ENCODE measurements at regions not wholly inside any gene's neighbourhood (a gene's known extent, or its start where the extent isn't known, plus 50 kb on each side); places are given as distances from the start of the nearest gene placed in this dataset.

DNA sequence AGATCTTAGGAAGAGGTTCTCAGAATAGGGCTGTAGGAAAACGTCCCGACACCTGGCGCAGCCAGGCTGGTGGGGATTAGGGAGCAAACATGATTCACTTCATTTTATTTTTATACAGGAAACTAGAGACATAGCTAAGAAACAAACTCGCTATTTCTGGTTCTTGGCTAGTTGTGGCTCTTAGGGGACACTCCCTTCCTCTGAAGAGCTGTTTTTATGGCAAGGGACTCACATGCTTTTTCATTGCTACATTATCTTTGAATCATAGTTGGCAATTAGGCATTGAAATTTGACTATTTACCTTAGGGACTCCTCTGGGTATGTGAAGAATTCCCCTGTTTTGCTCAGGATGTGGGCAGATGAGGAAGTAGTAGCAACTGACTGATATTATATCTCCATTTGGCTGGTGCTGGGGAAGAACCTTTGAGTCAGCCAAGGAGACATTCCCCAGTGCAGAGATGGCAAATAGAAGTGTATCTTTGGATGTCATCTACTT is 174.5 kb downstream of the SMIM20 start:
- in situ Hi-C loops (cut with MboI; ENCODE audit: low sequenced_read_pairs), result no loop called here

DNA sequence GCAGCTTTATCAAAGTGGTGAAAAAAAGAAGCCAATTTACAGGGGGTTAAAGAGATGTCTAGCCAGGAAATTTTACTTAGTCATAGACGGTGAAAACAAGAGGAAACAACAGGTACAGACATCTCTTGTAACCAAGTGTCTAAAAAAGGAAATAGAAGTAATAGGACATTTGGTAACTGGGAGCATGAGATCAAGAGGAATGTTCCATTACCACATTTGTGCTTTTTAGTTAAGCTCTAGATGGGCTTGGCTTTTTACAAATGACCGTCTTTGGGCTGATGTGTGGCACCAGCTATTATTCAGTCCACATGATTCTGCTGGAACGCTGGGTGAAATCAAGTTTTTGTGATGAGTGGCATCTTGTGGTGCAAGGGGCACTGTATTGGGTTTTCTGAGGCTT is 179.5 kb downstream of the SMIM20 start:
- in situ Hi-C loops (cut with MboI; ENCODE audit: low sequenced_read_pairs), result no loop called here

DNA sequence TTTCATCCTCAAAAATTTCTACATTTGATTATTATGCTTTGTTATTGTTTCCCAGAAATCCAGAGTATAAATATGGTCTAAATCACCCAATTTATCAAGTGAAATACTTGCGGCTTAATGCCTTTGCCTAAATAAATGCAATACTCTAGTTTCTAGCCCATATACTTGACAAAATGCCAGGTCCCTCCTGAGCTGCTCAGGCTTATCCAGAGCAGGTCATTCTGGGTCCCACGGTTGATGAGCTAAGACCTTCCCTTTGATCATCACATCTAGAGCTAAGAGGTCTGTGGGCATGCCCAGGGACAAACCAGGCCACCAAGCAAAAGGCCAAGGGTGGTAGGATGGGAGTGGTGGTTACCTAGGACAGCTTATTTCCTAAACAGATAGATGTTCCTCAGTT is 180.1 kb downstream of the SMIM20 start:
- in situ Hi-C loops (cut with MboI; ENCODE audit: low sequenced_read_pairs), result no loop called here

DNA sequence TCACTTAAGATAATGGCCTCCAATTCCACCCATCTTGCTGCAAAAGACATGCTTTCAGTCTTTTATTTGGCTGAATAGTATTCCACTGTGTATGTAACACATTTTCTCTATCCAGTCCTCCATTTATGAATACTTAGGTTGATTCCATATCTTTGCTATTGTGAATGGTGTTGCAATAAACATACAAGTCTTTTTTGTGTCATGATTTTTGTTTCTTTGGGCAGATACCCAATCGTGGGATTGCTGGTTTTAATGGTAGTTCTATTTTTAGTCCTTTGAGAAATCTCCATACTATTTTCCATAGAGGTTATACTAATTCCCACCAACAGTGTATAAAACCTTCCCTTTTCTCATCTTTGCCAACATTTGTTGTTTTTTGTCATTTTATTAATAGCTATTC is 180.9 kb downstream of the SMIM20 start:
- in situ Hi-C loops (cut with MboI; ENCODE audit: low sequenced_read_pairs), result no loop called here

DNA sequence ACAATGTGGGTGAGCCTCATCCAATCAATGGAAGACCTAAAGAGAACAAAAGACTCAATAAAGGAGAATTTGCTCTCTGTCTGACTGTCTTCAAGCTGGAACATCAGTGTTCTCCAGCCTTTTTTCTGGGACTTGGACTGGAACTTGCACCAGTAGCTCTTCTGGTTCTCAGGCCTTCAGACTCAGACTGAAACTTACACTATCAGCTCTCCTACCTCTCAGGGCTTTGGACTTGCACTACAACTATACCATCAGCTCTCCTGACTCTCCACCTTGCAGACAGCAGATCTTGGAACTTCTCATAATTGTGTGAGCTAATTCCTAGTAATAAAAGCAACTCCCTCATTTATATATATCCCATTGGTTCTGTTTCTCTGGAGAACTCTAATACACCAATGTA is 185.9 kb downstream of the SMIM20 start:
- in situ Hi-C loops (cut with MboI; ENCODE audit: low sequenced_read_pairs), result no loop called here

DNA sequence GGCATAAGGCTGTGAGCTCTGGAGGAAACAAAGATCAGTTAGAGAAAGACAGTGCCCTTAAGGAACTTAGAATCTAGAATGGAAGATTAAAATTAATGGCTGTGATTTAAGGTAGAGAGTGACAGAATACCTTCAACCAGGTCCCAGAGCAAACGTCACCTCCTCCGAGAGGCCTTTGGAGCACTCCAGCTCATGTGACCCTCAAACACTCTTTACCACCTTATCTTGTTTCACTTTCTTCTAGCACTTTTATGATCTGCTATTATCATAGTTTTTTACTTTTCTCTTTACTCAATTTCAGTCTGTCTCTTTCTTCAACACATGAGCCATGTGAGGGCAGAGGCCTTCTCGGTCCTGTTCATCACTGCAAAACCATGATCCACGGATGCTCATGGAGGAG is 187.0 kb downstream of the SMIM20 start:
- in situ Hi-C loops (cut with MboI; ENCODE audit: low sequenced_read_pairs), result no loop called here

DNA sequence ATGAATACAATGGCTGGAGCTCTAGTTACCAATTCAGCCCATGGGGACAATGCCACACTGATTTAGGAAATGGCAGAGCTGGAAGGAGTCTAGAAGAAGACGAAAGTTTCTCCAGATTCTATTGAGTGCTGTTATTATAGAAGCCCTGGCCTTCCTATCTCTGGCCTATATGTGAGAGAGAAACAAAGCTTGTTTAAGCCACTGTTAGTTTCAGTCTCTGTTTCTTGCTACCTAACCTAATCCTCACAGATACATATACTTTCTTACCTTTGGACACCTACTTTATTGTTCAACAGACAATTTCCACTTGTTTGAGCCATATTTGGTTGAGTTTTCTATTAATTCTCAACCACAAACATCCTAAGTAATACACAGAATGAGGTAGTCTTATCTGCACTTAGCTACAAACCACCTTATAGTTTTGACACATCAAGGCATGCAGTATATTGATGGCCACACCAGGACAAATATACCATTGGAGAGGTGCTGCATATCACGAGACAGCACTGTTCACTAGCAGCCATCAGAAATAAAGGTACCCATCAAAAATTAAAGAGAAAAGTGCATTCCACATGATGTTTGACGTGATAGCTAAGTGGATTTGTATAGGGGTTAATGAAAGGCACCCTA is 190.2 kb downstream of the SMIM20 start:
- in situ Hi-C loops (cut with MboI; ENCODE audit: low sequenced_read_pairs), result no loop called here

DNA sequence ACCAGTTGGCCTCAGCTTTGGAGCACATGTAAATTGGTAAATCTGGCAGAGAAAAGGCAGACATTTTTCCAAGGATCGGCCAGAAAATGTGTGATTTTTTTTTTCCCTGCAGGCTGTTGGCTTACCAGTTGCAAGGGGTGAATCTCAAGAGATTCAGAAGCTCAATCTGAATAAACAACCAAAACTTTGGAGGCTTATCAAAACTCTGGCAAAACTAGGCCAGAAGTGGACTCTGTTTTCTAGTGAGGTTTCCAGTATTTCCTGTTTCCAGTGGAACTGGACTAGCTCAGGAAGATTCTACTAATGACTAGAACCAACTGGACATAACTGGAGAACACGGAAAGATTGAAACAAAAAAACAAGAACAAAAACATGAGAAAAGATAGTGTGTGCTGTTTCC is 191.3 kb downstream of the SMIM20 start:
- in situ Hi-C loops (cut with MboI; ENCODE audit: low sequenced_read_pairs), result no loop called here

DNA sequence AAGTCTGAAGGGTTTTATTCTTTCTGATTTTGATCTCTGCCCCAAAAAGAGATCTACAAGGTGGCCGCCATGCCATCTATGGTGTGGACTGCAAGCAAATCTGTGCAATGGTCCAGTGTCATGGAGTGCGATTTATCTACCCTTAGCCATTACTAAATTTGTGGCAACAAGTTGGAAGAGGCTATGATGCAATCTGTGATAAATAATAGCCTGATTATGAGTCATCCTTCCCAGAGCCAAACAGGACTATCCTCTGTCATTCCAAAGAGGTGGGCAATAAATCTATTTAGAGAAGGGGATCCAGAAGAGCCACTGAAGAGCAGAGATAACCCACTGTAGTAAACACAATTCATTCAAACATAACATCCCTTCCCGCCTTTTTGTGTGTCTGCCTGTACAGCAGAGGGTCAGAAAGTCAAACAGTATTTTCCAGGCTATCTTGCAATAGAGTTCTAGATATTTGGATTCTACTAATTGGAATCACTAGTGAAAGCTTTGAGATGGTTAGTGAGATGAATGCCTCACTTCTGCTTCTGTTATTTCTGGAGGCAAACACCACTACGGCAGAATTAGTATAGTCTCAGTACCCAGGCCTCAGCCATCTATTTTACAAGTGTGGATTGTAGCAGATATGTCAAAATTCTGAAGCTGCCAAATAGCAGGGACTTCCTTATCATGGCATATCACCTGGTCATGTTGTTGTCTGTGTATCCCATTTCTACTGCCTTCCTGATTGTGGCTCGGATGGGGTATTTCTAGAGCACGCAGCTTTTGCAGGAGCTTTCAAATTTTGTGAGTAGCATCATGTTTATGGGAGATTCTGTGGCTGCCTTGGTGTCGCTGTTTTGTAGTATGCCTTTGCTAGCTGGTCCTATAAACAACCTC is 192.0 kb downstream of the SMIM20 start:
- in situ Hi-C loops (cut with MboI; ENCODE audit: low sequenced_read_pairs), result no loop called here

DNA sequence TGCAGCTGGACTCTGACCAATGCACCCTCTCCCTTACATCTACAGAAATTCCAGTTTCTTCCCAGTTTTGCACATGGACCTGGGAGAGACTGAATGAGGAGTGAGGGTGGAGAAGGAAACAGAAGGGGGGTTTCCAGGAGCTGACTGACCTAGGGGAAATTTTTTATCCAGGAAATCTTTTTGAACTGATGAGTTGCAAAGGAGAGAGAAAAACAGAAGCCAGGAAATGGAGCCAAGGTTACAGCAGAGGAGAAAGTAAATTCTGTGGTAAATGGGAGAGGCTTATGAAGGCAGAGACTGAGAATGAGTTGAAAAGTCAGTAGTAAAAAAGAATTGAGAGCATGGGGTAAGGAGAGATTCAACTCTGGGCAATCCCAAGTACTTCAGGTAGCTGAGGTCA is 192.8 kb downstream of the SMIM20 start:
- in situ Hi-C loops (cut with MboI; ENCODE audit: low sequenced_read_pairs), result no loop called here

DNA sequence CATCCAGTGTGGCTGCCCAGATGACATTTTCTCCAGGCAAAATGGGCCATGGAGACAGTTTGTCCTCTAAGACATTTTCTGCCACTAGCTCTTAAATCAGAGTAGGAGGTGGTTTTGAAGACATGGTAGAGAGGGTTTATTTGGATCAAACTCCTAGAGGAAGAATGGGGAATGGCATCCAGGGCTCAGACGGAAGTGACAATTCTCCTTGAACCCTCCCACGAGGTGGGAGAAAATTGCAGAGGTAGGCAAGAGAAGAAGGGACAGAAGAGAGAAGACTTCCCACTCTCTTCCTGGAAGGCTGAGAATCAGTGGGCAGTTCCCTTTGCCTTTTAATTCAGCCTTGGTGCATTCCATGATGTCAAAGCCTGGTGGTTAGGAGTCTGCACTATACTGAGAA is 194.0 kb downstream of the SMIM20 start:
- in situ Hi-C loops (cut with MboI; ENCODE audit: low sequenced_read_pairs), result no loop called here

DNA sequence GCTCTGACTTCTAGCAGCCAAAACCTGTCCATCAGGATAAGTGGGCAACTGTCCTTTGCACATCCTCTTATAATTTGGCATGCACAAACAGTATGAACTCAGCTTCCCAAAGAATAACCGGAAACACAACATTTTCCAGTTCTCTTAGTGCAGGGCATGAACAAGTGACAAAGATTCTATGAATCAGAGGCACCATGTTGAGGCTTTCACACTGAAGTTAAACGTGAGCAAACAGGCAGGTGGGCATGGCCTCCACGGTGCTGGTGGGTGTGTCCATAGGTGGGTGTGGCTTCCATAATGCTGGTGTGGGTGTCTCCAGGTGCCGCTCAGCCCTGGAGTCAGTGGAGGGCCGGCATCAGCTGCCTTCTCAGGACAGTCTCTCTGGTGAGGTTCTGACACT is 196.5 kb downstream of the SMIM20 start:
- in situ Hi-C loops (cut with MboI; ENCODE audit: low sequenced_read_pairs), result no loop called here

DNA sequence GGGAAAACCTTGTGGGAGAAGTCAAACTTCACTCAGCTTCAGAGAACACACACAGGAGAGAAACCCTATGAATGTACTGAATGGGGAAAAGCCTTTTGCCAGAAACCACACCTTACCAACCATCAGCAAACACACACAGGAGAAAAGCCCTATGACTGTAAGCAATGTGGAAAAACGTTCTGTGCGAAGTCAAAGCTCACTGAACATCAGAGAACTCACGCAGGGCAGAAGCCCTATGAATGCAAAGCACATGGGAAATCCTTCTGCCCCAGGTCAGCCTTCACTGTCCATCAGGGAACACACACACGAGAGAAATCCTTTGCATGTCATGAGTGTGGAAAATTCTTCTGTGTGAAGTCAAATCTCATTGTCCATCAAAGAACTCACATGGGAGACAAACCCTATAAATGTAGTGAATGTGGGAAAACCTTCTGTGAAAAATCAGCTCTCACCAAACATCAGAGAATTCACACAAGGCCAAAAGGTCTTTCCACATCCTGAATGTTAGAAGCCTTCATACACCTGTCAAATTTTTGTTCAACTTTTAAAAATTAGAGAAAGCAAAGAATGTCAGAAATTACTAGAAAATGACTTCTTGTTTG is 199.4 kb downstream of the SMIM20 start:
- in situ Hi-C loops (cut with MboI; ENCODE audit: low sequenced_read_pairs), result no loop called here

DNA sequence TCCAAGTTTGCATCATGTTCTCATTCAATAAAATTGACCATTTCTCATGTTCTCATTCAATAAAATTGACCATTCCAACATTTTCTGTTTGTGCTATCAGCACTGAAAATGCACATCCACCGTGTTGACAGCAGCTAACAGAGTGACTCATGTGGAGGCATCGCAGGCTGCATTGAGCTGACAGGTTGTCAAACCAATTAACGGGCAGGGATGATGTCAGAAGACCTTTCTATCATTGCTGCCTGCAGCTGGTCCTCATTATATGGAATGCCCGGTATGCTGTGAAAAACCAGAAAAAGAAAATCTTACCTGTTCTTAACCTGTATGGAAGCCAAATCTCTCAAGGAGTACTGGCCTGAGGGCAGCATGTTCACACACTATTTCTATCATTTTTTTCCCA is 202.0 kb downstream of the SMIM20 start:
- in situ Hi-C loops (cut with MboI; ENCODE audit: low sequenced_read_pairs), result no loop called here

DNA sequence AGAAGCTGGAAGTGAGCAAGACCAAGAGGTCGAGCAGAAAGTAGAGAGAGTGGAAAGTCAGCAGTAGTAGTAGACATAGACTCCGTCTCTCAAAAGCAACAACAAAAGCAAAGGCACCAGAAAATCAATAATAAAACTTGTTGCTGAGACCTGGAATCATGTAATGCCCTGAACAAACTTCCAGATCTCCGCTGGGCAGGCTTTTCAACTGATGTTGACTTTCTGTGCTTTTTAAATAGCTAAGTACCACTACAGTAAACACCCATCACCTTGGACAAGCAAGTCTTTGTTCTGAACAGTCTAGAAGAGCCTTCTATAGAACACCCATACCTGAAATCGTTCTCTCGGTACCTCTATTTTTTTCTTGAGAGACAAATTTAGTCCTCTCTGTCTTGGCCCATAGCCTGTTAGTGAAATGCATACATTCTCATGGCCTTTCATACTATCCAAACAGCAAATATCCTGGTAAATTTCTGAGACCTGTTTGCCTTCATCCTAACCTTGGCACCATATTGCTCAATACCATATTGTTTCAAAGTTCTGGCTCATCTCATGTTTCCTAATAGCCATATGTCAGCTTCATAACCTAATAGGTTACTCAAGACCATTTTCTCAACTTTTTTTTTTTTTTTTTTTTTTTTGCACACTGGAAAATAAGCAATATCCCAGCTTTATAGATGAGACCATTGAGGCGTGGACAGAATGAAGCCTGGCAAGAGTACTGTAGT is 200.6 kb upstream of the RBPJ start:
- in situ Hi-C loops (cut with MboI; ENCODE audit: low sequenced_read_pairs), result no loop called here

DNA sequence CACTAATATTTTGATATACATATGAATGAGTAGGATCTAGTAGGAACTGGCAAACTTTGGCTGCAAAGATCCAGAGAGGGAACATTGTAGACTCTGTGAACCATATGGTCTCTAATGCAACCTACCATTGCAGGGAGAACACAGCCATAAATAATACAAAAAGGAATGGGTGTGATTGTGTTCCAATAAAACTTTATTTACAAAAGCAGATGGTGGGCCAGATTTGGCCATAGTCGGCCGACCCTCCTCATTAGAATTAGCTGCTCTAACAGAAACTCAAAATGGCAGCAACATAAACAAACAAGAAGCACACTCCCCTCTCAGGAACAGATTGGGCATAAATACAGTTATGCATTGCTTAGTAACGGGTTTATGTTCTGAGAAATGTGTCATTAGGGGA is 198.1 kb upstream of the RBPJ start:
- in situ Hi-C loops (cut with MboI; ENCODE audit: low sequenced_read_pairs), result no loop called here

DNA sequence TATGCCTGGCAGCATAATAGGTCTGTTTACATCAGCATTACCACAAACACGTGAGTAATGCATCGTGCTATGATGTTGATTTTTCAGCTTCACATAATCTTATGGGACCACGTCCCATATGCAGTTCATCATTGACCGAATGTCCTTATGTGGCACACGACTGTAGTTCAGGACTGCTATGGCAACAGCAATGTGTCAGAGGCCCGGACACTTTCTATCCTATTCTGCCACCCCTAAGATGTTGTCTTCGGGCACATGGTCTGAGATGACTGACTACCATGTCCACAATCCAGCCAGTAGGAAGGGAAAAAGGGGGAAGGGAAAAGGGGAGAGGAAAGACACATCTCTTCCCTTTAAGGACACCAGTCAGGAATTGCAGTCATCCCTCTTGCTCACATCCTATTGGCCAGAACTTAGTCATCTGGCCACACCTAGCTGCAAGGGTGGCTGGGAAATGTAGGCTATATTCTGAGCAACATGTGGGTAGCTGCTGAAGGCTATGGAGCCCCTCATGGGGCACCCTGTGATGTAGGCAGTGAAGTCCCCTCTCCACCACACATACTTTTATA is 196.0 kb upstream of the RBPJ start:
- in situ Hi-C loops (cut with MboI; ENCODE audit: low sequenced_read_pairs), result no loop called here

DNA sequence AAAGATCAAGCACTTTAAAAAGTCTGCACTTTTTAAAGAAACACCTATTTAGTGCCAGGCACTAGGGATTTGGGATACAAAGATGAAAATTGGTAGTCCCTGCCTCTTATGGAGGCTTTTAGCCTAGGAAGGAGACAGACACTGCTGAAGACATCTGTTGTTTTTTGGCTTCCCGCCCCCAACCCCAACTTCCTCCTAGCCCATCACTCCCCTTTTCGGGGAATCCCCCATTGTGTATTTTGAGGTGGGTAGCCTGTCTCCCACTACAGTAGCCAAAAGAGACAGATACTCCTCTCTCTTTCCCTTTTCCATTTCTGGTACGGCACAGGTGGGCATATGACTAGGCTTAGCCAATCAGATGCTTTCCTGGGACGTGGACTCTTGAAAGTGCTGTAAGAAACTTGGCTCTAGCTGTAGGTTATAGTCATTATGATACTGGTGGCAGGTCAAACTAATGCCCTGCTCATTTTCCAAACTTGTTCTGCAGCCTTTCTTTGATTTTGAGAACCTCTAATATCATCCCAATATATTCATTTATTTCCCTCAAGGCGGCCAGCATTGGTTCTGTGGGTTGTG is 194.6 kb upstream of the RBPJ start:
- in situ Hi-C loops (cut with MboI; ENCODE audit: low sequenced_read_pairs), result no loop called here

DNA sequence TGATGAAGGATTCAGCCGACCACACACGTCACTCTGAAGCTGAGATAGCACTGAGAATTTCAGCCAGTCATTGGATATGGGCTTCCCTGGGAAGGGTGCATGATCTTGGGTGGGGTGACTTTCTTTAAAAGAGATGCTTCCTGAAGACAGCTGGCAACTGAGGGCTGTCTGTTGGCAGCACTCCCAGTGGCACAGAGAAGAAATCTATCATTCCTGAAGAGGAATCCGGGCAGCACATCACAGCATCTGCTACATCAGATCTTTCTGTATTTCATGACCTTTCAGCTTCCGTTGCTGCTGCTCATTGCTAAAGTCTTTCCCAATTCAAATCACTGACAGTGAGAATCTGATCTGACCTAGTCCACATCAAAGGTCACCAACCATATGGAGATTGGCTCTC is 193.8 kb upstream of the RBPJ start:
- in situ Hi-C loops (cut with MboI; ENCODE audit: low sequenced_read_pairs), result no loop called here

DNA sequence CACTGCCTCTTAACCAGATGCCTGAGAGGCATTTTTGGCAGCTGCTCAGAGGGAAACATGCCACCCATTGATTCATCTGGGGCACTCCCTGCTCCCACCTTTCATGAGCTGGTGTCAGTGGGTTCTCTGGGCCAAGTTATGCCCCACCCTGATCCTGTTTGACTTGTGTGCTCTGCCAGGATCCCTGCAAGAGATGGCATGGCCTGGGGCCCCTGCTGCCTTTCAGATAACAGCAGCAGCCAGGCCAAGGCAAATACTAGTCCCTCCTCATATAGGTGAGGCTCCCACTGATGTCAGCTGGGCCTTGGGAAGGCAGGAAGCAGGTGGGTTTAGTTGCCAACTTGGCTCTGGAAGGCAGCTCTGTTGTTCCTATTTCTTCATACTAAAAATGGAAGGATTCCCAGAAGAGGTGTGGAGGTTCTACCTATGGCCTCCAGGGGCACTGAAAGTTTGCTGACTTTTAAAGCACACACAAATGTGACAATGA is 192.9 kb upstream of the RBPJ start:
- in situ Hi-C loops (cut with MboI; ENCODE audit: low sequenced_read_pairs), result no loop called here

DNA sequence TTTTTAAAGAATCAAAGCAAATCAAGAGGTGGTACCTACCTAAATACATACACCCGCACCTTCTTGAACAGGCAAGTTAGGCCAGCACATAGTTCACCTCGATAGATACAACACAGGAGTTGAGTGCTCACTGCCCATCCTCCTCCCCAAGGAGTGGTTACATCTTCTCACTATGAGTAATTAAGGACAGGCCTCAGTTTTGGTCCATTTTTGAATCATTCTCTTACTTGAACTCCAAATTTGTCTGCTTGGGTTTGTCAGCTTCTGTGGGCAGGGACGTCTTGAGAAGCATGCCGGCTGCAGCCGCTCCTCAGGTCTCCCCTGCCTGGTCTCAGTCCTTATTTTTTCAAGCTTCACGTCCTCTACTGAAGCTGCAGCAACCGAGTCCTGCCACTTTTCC is 190.6 kb upstream of the RBPJ start:
- in situ Hi-C loops (cut with MboI; ENCODE audit: low sequenced_read_pairs), result no loop called here

Measured in HL-60/S4 treated with phorbol 12-myristate 13-acetate at 8.2 ng/mL for 4 days and 3 days (cell line).